Activated CD4-positive, alpha-beta T cell treated with anti-CD3 and anti-CD28 coated beads for 24 hours (primary cell): ENCODE measurements at regions not wholly inside any gene's neighbourhood (a gene's known extent, or its start where the extent isn't known, plus 50 kb on each side); places are given as distances from the start of the nearest gene placed in this dataset.

Experiments used
- DNase-seq, 2 donors: peaks; one replicate each; pipeline ENCODE4 v3.0.0-alpha.2; 2020; ENCODE audit warnings: low read depth in 2 of 2

DNA sequence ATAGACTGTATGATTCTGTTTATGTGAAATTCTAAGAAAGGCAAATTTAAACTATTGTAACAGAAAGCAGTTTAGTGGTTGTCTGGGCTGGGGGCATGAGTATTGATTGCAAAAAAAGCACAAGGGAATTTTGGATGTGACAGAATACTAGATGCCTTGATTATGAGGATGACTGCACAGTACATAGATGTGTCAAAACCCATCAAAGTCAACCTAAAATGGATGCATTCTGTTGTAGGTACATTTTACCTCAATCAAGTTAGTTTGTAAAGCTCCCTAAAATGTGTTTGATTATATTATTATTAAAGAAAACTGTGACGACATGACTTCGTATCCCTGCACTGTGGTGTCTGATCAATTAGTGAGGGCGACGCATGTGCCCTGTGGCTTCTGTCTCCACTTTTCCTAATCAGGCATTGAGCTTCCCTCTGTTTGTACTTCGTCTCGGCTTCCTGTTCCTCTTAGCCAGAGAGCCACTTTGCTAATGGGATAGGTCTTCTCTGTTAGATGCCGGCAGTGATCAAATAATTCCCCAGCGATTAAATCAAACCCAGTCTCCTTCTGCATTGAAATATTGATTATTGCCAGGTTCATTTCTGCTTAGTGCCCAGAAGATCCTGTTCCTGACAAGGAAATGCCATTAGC, 118.3 kb upstream of the GGTLC1 start:
- DNase-seq = no peak

DNA sequence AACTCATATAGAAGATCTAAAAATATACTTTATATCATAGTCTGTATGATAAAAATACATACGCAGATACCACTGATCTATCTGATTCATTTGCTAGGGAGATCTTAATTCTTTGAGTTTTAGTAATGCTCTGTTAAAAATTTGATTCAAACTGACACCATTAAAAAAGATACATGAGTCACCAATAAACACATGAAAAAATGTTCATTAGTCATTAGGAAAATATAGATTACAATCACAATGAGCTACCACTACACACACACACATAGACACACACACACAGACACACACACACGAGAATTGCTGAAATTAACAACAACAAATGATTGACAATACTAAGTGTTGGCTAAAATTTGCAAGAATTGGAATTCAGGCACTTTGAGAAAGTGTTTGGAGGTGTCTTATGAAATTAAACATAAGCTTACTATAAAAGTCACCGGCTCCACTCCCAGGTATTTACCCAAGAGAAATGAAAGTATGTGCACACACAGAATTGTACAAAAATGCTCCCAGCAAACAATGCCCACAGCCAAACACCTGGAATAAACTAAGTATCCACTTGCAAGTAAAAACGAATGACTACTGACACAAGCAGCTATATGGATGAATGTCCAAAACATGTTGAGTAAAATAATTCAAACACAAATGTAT, 117.7 kb upstream of the GGTLC1 start:
- no peak for DNase-seq

DNA sequence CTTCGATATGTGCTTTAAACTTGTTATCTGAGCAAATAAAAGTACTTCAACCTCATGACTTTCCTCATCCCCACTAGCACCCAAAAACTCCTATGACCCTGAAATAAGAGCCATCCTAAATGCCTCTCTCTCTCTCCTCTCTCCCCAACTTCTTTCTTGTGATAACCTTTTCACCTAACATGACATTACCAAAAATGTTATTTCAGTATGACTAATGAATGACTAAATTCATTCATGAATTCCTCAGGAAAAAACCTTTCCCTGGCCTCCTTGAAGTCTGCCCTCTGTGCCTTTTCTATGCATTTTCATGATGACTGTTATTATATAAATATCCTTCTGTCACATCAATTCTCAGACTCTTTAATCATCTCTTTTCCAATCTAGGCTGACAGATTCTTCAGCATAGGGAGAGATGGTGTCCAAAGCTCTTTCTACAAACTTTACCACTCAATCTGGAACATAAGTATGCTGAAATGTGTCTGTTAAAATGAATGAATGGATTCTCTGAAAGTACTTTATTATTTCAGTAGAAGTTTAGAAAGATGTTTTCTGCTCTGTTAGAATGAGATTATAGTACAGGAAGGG, 114.3 kb upstream of the GGTLC1 start:
- DNase-seq = no peak

GRCh38 chr20:24102290-24102689, 113.7 kb upstream of the GGTLC1 start:
- no peak for DNase-seq

DNA sequence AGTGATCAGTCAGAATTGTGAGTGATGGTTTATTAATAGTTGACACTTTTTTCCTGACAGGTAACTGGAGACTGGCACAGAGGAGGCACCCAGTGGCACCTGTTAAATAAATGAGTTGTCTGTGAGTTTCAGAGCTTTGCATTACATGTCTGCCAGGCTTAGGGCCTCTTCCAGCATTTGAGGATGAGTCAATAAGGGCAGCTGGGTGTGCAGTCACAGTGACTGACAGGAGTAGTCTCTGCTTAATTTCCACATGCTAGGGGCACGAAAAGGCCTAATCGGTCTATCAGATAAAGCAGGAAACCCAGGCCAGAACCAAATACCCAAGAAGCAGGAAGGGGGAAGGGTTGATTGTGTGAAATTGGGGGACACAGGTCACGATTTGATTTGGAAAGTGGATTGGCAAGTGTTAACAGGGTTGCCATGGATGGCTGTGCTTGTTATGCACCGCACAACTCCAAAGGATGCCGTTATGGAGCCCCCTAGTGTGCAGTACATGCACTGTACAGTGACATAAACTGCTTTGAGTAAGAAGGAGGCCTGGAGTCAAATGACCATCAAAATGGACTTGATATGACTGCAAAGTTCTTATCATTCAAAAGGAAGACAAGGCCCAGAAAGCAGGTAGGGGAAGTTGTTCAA, 111.9 kb upstream of the GGTLC1 start:
- peak in 1 of 2 donors; percentile 22 for DNase-seq

DNA sequence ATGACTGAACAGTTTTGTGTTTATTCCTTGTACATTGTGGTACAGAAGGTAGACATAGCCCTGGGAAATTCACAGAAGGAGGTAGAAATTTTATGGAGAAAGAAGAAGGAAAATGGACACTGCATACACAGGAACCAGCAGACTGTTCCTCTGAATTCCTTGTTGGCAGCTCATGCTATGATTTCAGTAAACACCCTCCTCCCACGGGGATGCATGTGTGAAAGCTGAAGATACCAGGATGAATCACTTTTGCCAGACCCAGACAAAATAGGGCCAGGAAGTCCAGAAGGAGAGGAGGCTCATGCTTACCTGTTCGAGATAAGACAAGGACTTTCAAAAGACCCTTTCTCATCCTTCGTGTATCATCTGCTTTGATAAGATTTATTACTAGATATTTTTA, 110.3 kb upstream of the GGTLC1 start:
- no peak for DNase-seq

DNA sequence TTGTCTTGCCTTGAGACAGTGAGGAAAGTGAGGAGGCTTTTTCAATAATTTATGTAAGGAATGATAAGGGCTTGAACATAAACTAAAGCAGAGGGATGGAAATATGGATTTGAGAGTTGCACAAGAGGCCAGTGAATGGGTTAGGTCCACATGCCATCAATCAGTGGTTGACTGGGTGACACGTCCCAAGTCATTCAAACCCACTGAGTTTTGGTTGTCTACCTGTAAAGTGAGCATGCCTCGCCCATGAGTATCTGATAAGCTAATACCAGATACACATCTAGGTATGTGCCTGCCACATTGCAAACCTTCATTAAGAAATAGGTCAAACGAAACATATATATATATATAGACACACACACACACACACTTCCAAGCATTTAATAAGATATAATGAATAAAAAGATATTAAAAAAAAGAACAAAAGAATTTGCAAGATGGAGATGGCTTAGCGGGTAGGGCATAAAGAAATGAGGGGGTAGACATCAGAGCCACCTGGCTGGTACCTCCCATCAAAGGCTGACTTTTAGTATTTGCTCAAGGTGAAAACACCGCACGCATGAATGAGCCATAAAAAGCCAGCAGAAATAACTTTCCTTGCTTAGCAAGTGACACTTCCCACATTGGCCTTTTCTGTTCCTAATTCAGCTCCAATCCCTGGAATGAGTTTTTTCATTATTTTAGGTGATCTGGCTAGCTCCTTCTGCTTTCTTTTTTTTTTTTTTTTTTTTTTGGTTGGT, 109.1 kb upstream of the GGTLC1 start:
- DNase-seq = no peak

DNA sequence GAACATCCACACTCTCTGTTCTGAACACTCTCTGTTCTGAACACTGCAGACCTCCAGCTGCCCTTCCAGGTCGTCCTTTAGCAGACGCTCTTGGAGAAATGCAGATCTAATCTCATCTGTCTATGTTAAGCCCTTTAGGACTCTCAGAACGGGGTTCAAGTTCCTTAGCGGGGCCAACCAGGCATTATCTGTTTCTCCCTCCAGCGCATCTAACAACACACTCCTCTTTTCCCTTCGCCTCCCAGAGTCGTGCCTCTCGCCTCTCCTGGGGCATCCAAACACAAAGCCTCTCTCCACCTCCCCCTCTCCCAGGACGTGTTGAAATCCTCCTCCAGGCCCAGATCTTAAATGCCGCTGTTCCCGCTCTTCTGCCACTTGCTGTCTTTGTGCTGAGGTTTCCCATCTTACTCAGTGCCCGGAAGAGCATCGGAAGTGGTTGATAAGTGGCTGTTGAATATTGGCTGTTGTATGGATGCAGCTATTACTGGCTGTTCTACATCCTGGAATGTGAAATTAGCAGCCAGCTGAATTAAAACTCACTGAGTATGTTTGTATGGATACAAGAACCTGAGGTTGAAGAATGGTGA, 108.4 kb upstream of the GGTLC1 start:
- DNase-seq = no peak

- DNase-seq = no peak
Measured at GRCh38 chr20:24096264-24096663, 107.7 kb upstream of the GGTLC1 start.

DNA sequence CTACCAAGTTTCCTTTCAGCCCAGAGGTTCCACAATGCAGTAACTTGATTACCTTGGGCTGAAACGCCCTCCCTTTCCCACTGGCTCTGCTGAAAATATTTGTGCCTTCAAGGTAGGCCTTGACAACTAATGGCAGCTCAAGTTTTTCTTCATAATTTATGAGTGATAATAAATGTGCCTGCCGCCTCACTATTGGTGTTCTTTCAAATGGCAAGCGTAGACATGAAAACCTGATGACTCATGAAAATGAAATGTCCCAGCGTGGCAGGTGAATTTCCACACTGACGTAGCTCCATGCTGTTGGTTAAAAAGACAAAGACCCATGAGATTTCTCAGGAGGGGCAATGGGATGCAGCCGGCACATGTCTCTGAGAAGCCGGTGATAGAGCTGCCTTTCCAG, 107.2 kb upstream of the GGTLC1 start:
- DNase-seq = no peak

DNA sequence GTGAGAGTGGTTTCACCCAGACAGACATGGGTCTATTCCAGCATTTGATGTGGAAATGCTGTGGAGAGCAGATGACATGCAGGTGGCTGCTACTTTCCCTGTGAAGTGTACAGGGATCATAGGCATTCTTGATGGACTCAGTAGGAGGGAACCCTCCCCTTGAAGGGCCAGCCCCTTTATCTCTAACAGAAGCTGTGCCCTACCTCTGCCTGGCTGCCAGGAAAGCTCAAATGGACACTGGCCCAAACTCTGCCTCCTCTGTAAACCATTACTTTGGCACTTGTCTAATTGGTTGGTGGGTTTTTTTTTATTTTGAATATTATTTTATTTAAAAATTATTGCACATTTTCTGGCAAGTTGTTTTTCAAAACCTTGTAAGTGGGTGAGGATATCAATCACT, 106.7 kb upstream of the GGTLC1 start:
- DNase-seq = no peak

DNA sequence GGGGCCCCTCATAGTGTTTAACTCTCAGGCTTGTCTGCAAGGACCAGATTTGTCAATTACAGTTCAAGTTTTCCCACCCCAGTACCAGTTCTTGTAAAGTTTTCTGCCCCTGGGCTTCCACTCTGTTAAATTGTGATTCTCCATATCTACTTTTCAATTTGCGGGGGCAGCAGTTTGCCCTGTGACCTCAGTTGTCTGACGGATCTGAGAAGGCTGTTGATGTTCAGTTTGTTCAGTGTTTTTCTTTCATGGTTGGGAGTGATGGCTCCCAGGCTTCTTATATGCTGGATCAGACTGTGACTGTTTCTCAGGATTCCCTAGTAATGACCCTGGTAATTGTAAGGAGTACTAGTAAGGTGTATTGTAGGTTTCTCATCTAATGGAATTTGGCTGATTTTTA, 101.0 kb upstream of the GGTLC1 start:
- DNase-seq = no peak

- no peak for DNase-seq
Measured at GRCh38 chr20:24086121-24086520, 97.5 kb upstream of the GGTLC1 start.

GRCh38 chr20:24084281-24084680, 95.7 kb upstream of the GGTLC1 start:
- no peak for DNase-seq

DNA sequence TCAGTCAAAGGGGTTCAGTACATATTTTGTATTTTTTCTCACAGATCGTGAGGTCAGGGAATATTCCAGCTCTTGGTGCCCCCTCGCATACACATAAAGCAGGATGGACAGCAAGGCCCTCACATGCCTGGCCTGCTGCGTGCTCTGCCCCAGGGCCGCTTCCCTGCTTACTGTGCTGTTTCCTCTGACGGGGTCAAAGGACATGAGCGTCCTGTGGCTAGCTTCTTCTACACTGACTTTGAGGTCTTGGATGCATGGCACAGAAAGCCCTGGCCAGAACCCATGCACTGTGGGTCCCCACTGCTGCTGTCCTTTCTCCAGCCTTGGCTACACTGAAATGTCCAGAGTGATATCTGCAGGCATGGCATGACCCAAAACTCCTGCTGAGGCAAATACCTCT, 92.5 kb upstream of the GGTLC1 start:
- no peak for DNase-seq

DNA sequence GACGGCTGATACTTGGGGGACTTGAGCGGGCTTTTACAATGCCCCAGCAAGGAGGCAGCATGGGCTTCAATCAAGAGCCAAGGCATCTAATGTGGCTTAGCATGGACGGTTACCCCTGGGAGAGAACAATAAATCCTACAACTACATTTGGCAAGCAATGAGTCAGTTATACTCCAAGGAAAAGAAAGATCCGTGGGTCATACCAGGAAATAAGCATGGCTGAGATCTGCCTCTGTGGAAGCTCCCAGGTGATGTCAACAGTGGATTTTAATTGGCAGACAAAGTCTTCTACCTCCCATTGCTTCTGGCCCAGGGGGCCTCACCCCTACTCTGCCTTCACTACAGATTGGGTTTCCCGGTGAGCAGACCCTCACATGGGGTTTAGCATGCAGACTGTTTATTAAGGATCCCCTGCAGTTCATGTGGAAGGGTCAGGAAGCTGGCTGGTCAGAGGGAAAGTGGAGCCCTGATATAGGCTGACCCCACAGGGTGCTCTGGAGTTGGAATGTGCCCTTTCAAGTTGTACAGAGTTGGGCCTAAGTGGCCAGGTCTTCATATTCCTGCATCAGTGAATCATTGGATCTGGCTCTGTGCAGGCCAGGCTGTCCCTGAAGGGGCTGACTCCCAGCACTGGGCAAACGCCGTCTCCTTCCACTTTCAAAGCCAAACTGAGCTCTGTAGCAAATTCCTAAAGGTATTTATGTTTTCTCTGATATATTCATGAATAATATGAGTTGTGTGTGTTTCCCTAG, 91.3 kb upstream of the GGTLC1 start:
- no peak for DNase-seq

DNA sequence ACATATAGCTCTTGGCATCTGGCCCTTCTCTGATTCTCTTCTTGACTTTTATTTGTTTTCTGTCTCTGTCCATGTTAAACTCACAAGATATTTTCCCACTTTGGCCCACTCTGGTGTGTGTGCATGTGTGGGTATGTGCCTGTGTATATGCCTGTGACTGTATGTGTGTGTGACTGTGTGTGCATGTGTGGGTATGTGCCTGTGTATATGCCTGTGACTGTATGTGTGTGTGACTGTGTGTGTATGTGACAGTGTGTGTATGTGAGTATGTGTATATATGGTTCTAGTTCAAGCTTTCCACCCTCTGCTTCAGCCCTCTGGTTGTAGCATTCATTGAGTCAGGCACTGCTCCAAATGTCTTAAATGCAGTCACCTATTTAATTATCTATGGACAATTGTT, 88.6 kb upstream of the GGTLC1 start:
- DNase-seq = no peak

- no peak for DNase-seq
Measured at GRCh38 chr20:24070679-24071078, 82.1 kb upstream of the GGTLC1 start.

DNA sequence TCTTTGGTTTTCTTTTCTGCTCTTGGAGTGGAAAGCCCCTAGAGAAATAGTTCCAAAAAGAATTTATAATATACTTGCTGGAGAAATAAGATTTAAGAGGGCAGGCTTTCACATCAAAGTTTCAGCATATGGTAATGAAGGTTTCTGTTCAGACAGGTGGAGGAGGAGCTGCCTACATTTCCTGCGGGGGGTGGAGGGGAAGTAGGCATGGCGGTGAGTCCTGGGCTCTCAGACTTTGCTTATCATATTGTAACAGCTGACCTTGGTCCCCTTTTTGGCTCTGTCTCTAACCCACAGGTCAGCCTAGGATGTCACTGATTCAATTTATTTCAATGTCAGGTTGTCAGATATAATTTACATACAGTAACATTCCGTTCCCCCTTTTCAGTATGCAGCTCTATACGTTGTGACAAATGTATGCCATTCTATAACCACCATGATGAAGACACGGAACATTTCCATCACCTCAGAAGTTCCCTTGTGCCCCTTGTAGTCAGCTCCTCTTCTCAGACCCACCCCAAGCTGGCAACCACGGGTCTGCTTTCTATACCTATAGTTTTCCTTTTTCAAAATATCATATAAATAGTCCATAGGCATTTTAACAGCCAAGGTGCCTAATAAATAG, 77.6 kb upstream of the GGTLC1 start:
- peak in 1 of 2 donors; percentile 16 for DNase-seq

GRCh38 chr20:24064915-24065314, 76.3 kb upstream of the GGTLC1 start:
- no peak for DNase-seq

DNA sequence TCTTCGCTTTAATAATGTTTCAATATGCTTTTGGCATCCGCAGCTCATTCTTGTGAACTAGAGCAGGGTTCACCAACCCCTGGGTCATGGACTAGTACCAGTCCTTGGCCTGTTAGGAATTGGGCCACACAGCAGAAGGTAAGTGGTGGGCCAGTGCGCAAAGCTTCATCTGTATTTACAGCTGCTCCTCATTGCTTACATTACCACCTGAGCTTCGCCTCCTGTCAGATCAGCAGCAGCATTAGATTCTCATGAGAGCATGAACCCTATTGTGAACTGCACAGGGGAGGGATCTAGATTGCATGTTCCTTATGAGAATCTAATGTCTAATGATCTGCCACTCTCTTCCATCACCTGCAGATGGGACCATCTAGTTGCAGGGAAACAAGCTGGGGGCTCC, 75.5 kb upstream of the GGTLC1 start:
- DNase-seq = no peak
